ENCODE measurements at regions not wholly inside any gene's neighbourhood (a gene's known extent, or its start where the extent isn't known, plus 50 kb on each side); places are given as distances from the start of the nearest gene placed in this dataset.

- Histone ChIP-seq H3K4me3 (replicated peaks in 1 of 3) (no peak overlapping the region), H3K9me3 (no peaks in the 10 kb centered on the region), H3K36me3 (no peaks in the 10 kb centered on the region), H3K27ac (no peak overlapping the region), H3K27me3 (no peaks in the 10 kb centered on the region), H3K4me1 (no peaks in the 10 kb centered on the region)
- DNase-seq = no peak
- TF ChIP-seq CTCF (IDR thresholded peaks at IDR 0.05) (no peak), POLR2A (IDR thresholded peaks at IDR 0.05) (no peak)
- intact Hi-C loops (cut with DNase I) = no loop called here
- WGBS, 2 donors = 54 to 75% methylated on average over 3 of the region's 3 CpGs
Observed at GRCh38 chr7:84331616-84332015, 137.0 kb upstream of the SEMA3A start.

- Histone ChIP-seq H3K9me3 (no peaks in the 10 kb centered on the region), H3K4me1 (no peaks in the 10 kb centered on the region), H3K36me3 (no peaks in the 10 kb centered on the region), H3K27ac (no peak overlapping the region), H3K27me3 (no peaks in the 10 kb centered on the region), H3K4me3 (replicated peaks in 1 of 3) (no peak overlapping the region)
- TF ChIP-seq CTCF (IDR thresholded peaks at IDR 0.05) (no peak), POLR2A (IDR thresholded peaks at IDR 0.05) (no peak)
- 95 to 97% methylated on average over 2 of the region's 2 CpGs for WGBS, 2 donors
- no peak for DNase-seq
- intact Hi-C loops (cut with DNase I) = no loop called here
Observed at GRCh38 chr7:84328571-84328970, 134.0 kb upstream of the SEMA3A start.

DNA sequence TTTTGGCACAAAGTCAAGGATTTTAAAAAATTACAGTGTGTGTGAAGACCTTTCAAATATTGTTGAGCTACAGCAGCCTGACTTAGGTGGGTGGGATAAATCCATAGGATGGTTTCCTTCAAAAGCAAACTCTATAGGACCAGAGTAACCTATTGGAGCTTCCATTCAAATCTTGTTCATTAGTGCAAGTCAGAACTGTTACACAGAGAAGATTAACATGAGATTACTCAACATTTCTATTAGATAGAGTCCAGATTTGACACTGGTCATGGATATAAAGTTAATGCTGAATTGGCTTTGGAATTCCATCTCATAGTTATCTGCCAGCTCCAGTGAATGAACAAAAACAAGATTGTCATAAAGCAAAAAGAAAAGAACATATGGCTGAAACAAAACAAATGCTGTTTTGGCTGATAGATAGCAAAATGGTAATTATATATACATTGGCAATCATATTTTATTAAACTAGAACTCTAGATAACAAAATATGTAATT lies 129.6 kb upstream of the SEMA3A start:
- H3K36me3 ChIP-seq = no peaks in the 10 kb centered on the region
- no peak for DNase-seq
- no peak for TF ChIP-seq POLR2A (IDR thresholded peaks at IDR 0.05)
- TF ChIP-seq CTCF (IDR thresholded peaks at IDR 0.05) = no peak
- intact Hi-C loops (cut with DNase I) = no loop called here
- no peaks in the 10 kb centered on the region for H3K27me3 ChIP-seq
- no peak overlapping the region for H3K4me3 ChIP-seq (replicated peaks in 1 of 3)
- no peaks in the 10 kb centered on the region for H3K4me1 ChIP-seq
- no peaks in the 10 kb centered on the region for H3K9me3 ChIP-seq
- no peak overlapping the region for H3K27ac ChIP-seq

- Histone ChIP-seq H3K27me3 (no peaks in the 10 kb centered on the region), H3K4me3 (replicated peaks in 1 of 3) (no peak overlapping the region), H3K9me3 (no peaks in the 10 kb centered on the region), H3K27ac (no peak overlapping the region), H3K36me3 (no peaks in the 10 kb centered on the region), H3K4me1 (no peaks in the 10 kb centered on the region)
- TF ChIP-seq CTCF (IDR thresholded peaks at IDR 0.05) = no peak
- no peak for TF ChIP-seq POLR2A (IDR thresholded peaks at IDR 0.05)
- intact Hi-C loops (cut with DNase I) = no loop called here
- DNase-seq = no peak
Observed at GRCh38 chr7:84317536-84317935, 122.9 kb upstream of the SEMA3A start.

DNA sequence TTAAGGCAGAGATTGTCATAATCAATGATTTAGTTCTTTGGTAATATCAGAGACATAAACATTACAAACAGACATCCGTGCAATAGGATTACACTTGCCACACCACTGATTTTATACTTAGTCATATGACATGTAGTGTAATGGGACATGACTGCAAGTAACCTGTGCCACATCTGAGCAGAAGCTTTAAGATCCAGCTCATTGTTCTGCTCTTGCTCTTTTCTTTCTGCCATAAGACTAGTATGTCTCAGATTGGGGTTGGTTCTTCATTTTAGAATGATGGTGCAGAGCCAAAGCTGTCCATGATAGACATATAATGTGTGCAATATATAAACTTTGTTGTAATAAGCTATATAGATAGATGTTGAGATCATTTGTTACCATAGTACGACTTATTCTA lies 119.7 kb upstream of the SEMA3A start:
- Histone ChIP-seq H3K36me3 (no peaks in the 10 kb centered on the region), H3K4me1 (no peaks in the 10 kb centered on the region), H3K27me3 (no peaks in the 10 kb centered on the region), H3K27ac (no peak overlapping the region), H3K4me3 (replicated peaks in 1 of 3) (no peak overlapping the region), H3K9me3 (no peaks in the 10 kb centered on the region)
- TF ChIP-seq CTCF (IDR thresholded peaks at IDR 0.05) = no peak
- TF ChIP-seq POLR2A (IDR thresholded peaks at IDR 0.05) = no peak
- no peak for DNase-seq
- intact Hi-C loops (cut with DNase I) = no loop called here
- 87 to 91% methylated on average over 2 of the region's 2 CpGs for WGBS, 2 donors

Data from thyroid gland (tissue), 4 donors.